ENCODE measurements at regions not wholly inside any gene's neighbourhood (a gene's known extent, or its start where the extent isn't known, plus 50 kb on each side); places are given as distances from the start of the nearest gene placed in this dataset.

GRCh38 chr1:185480545-185480944 lies 163.5 kb upstream of the IVNS1ABP start:
- TF ChIP-seq POLR2AphosphoS5 (IDR thresholded peaks at IDR 0.05; ENCODE audit: low read depth) (no peak), CTCF (IDR thresholded peaks at IDR 0.05; ENCODE audit: insufficient read depth, low read length) (no peak)

Measured in HL-60 (cell line).